Gastrocnemius medialis (tissue), 4 donors: ENCODE measurements at regions not wholly inside any gene's neighbourhood (a gene's known extent, or its start where the extent isn't known, plus 50 kb on each side); places are given as distances from the start of the nearest gene placed in this dataset.

Experiments
- ATAC-seq, 2 donors: fragments of 150-250 bp; one replicate each; pipeline ENCODE4 v1.9.1; 2016
- DNase-seq, 2 donors: peaks; one replicate each; pipeline ENCODE4 v3.0.0-alpha.2; 2019
- H3K27ac ChIP-seq, 4 donors: fragments of 200-600 bp; sonication (generic); 1 replicate in 1 of 4; 2 replicates in 3 of 4; pipeline ENCODE4 v1.5.1; 2016 to 2018; ENCODE audit warnings: mild to moderate bottlenecking in 2 of 4, moderate library complexity in 1 of 4
- H3K27me3 ChIP-seq, 3 donors: fragments of 200-600 bp; sonication (generic) in 2 of 3; 1 replicate in 1 of 3; 2 replicates in 2 of 3; pipeline versions ENCODE4 v1.5.1 to v1.6.0; 2016 to 2019; ENCODE audit warnings: mild to moderate bottlenecking in 1 of 3, moderate library complexity in 1 of 3
- H3K36me3 ChIP-seq, 2 donors: fragments of 200-600 bp; sonication (generic) in 1 of 2; one replicate each; pipeline ENCODE4 v1.5.1; 2017 to 2018
- H3K4me1 ChIP-seq, 2 donors: fragments of 200-600 bp; sonication (generic) in 1 of 2; one replicate each; pipeline ENCODE4 v1.5.1; 2016 to 2017; ENCODE audit warnings: mild to moderate bottlenecking in 2 of 2
- H3K4me3 ChIP-seq, 4 donors: fragments of 200-600 bp; sonication (generic) in 3 of 4; 1 replicate in 1 of 4; 2 replicates in 3 of 4; pipeline ENCODE4 v1.5.1; 2016 to 2019; ENCODE audit warnings: mild to moderate bottlenecking in 2 of 4
- H3K9me3 ChIP-seq, 3 donors: fragments of 200-600 bp; sonication (generic) in 2 of 3; 1 replicate in 1 of 3; 2 replicates in 2 of 3; pipeline ENCODE4 v1.5.1; 2016 to 2019
- CTCF ChIP-seq, 5 experiments: fragments of 450-650 bp in 3 of 5; fragments of 200-600 bp in 2 of 5; sonication (generic) in 2 of 5; IDR thresholded peaks in 4 of 5; conservative IDR thresholded peaks in 1 of 5; 1 replicate in 4 of 5; 2 replicates in 1 of 5; pipeline ENCODE4 v1.5.1; 2016 to 2019; ENCODE audit warnings: antibody characterized with exemption in 5 of 5, mild to moderate bottlenecking in 3 of 5, moderate library complexity in 3 of 5
- POLR2A ChIP-seq, 2 donors: fragments of 450-650 bp; IDR thresholded peaks; one replicate each; pipeline ENCODE4 v1.6.1; 2017; ENCODE audit warnings: antibody characterized with exemption in 2 of 2, mild to moderate bottlenecking in 2 of 2, moderate library complexity in 2 of 2
- in situ Hi-C, 4 donors: fragments of 200-750 bp; cut with MboI; loops; one replicate each; pipeline versions ENCODE4 v1.15.0 to v1.8.0; 2017; ENCODE audit warnings: low sequenced_read_pairs in 4 of 4
- intact Hi-C: fragments of 100-400 bp; cut with DNase I; formaldehyde crosslinking; loops from one replicate; pipeline ENCODE4 v1.15.1; 2023; ENCODE audit warnings: low total_unique reads

- Histone ChIP-seq H3K9me3 (no peaks in the 10 kb centered on the region), H3K4me3 (no peak overlapping the region), H3K27me3 (no peaks in the 10 kb centered on the region), H3K36me3 (no peaks in the 10 kb centered on the region), H3K27ac (peak overlapping the region; percentile 93 to 98 (median 96)), H3K4me1 (peaks cover 86% of the 10 kb centered on the region in 2 donors)
- intact Hi-C loops (no loop called here), in situ Hi-C loops (loop anchor here in 3 of 4 donors (5.0 to 10.0 kb wide), 3 partner anchors 94 to 221 kb away; partner anchors contain the start of gene IRF2BP2 (in 1 of the 3))
- no peak for ATAC-seq
- no peak for TF ChIP-seq POLR2A (IDR thresholded peaks at IDR 0.05)
- TF ChIP-seq CTCF (IDR thresholded peaks at IDR 0.05 in 4 of 5, conservative IDR thresholded peaks at IDR 0.05 in 1 of 5): no peak
- DNase-seq: no peak
Observed at GRCh38 chr1:234718496-234719453, 108.8 kb upstream of the IRF2BP2 start.

- intact Hi-C loops (no loop called here), in situ Hi-C loops (loop anchor here in 3 of 4 donors (5.0 to 10.0 kb wide), 3 partner anchors 92 to 220 kb away; partner anchors contain the start of gene IRF2BP2 (in 1 of the 3))
- H3K4me3 ChIP-seq: no peak overlapping the region
- no peaks in the 10 kb centered on the region for H3K9me3 ChIP-seq
- H3K36me3 ChIP-seq: no peaks in the 10 kb centered on the region
- H3K4me1 ChIP-seq: peaks cover 67 to 68% of the 10 kb centered on the region in 2 donors
- peak overlapping the region; percentile 93 to 98 (median 96) for H3K27ac ChIP-seq
- TF ChIP-seq POLR2A (IDR thresholded peaks at IDR 0.05) (peak in 1 of 2 donors; percentile 19), CTCF (IDR thresholded peaks at IDR 0.05 in 4 of 5, conservative IDR thresholded peaks at IDR 0.05 in 1 of 5) (no peak)
- ATAC-seq: peak; percentile 56 to 59
- peak in 1 of 2 donors; percentile 45 for DNase-seq
- no peaks in the 10 kb centered on the region for H3K27me3 ChIP-seq
Observed at GRCh38 chr1:234716908-234717375, 107.0 kb upstream of the IRF2BP2 start.

GRCh38 chr1:234715252-234716014 is 105.5 kb upstream of the IRF2BP2 start:
- Histone ChIP-seq H3K9me3 (no peaks in the 10 kb centered on the region), H3K36me3 (no peaks in the 10 kb centered on the region), H3K4me3 (no peak overlapping the region), H3K27me3 (no peaks in the 10 kb centered on the region), H3K27ac (peak overlapping the region; percentile 93 to 98 (median 96)), H3K4me1 (peaks cover 53% of the 10 kb centered on the region in 2 donors)
- in situ Hi-C loops (loop anchor here in 3 of 4 donors (5.0 to 10.0 kb wide), 3 partner anchors 91 to 218 kb away; partner anchors contain the start of gene IRF2BP2 (in 1 of the 3)), intact Hi-C loops (no loop called here)
- ATAC-seq: no peak
- no peak for DNase-seq
- TF ChIP-seq POLR2A (IDR thresholded peaks at IDR 0.05): no peak
- TF ChIP-seq CTCF (IDR thresholded peaks at IDR 0.05 in 4 of 5, conservative IDR thresholded peaks at IDR 0.05 in 1 of 5): no peak

GRCh38 chr1:234713859-234714258 is 103.9 kb upstream of the IRF2BP2 start:
- Histone ChIP-seq H3K4me1 (peaks cover 37 to 38% of the 10 kb centered on the region in 2 donors), H3K9me3 (no peaks in the 10 kb centered on the region), H3K36me3 (no peaks in the 10 kb centered on the region), H3K27me3 (no peaks in the 10 kb centered on the region), H3K27ac (no peak overlapping the region), H3K4me3 (no peak overlapping the region)
- no peak for TF ChIP-seq POLR2A (IDR thresholded peaks at IDR 0.05)
- TF ChIP-seq CTCF (IDR thresholded peaks at IDR 0.05 in 4 of 5, conservative IDR thresholded peaks at IDR 0.05 in 1 of 5): no peak
- in situ Hi-C loops (loop anchor here in 2 of 4 donors (10.0 kb wide), 1 partner anchor 89 kb away; no protein-coding TSS in a partner anchor), intact Hi-C loops (no loop called here)
- no peak for DNase-seq
- no peak for ATAC-seq
